Thyroid gland (tissue), 4 donors: ENCODE measurements at regions not wholly inside any gene's neighbourhood (a gene's known extent, or its start where the extent isn't known, plus 50 kb on each side); places are given as distances from the start of the nearest gene placed in this dataset.

Experiments
- POLR2A ChIP-seq, 2 donors: fragments of 450-650 bp; IDR thresholded peaks; one replicate each; pipeline ENCODE4 v1.6.1; 2017; ENCODE audit warnings: antibody characterized with exemption in 2 of 2, mild to moderate bottlenecking in 2 of 2, moderate library complexity in 1 of 2
- TF ChIP-seq, protein P1 (sequence below), 6 experiments: fragments of 200-600 bp in 3 of 6; fragments of 450-650 bp in 3 of 6; sonication (generic) in 3 of 6; IDR thresholded peaks; one replicate each; pipeline ENCODE4 v1.5.1; 2016 to 2019; ENCODE audit warnings: antibody characterized with exemption in 6 of 6, mild to moderate bottlenecking in 2 of 6, inconsistent platforms in 1 of 6, moderate library complexity in 1 of 6

DNA sequence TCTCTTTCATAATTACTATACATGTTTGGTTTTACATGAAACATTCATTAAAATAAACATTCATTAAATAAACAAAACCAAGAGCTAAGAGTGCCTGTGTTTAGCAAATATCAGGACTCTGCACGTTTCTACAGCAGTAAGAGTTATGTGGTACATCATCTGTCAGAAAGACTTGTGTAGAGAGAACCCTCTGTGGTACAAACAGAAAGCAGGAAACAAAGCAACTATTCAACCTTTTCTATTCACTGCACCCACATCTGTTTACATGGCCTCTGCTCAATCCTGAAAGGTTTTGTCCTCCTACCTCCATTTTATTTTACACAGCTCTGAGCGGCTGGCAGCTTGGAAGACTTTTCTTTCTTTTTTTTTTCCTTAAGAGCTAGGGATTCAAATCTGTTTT lies 90.7 kb upstream of the PCDH18 start:
- TF ChIP-seq, protein P1, sequence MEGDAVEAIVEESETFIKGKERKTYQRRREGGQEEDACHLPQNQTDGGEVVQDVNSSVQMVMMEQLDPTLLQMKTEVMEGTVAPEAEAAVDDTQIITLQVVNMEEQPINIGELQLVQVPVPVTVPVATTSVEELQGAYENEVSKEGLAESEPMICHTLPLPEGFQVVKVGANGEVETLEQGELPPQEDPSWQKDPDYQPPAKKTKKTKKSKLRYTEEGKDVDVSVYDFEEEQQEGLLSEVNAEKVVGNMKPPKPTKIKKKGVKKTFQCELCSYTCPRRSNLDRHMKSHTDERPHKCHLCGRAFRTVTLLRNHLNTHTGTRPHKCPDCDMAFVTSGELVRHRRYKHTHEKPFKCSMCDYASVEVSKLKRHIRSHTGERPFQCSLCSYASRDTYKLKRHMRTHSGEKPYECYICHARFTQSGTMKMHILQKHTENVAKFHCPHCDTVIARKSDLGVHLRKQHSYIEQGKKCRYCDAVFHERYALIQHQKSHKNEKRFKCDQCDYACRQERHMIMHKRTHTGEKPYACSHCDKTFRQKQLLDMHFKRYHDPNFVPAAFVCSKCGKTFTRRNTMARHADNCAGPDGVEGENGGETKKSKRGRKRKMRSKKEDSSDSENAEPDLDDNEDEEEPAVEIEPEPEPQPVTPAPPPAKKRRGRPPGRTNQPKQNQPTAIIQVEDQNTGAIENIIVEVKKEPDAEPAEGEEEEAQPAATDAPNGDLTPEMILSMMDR (IDR thresholded peaks at IDR 0.05), result no peak
- no peak for TF ChIP-seq POLR2A (IDR thresholded peaks at IDR 0.05)
